Adrenal gland (tissue), 9 donors: ENCODE measurements at regions not wholly inside any gene's neighbourhood (a gene's known extent, or its start where the extent isn't known, plus 50 kb on each side); places are given as distances from the start of the nearest gene placed in this dataset.
"Not testable (repeated sequence)": the region's sequence is repeated elsewhere in the genome, so short reads cannot be mapped to it uniquely, and the experiment has no call there.

Source experiments
- DNase-seq, 7 donors: peaks; one replicate each; pipeline ENCODE4 v3.0.0-alpha.2; 2019 to 2020
- H3K27ac ChIP-seq, 5 donors: fragments of 200-600 bp; sonication (generic) in 4 of 5; 1 replicate in 3 of 5; 2 replicates in 2 of 5; pipeline versions ENCODE4 v1.5.1 to v1.8.0; 2016 to 2020; ENCODE audit warnings: mild to moderate bottlenecking in 1 of 5
- H3K27me3 ChIP-seq: fragments of 200-600 bp; 2 replicates; pipeline ENCODE4 v1.8.0; 2021
- H3K36me3 ChIP-seq, 2 donors: fragments of 200-600 bp; replicated peaks in 1 of 2; 1 replicate in 1 of 2; 2 replicates in 1 of 2; pipeline versions ENCODE4 v1.5.1 to v1.8.0; 2018 to 2022
- H3K4me1 ChIP-seq, 2 donors: fragments of 200-600 bp; replicated peaks in 1 of 2; 1 replicate in 1 of 2; 2 replicates in 1 of 2; pipeline versions ENCODE4 v1.5.1 to v1.8.0; 2018 to 2021
- H3K4me3 ChIP-seq, 4 donors: fragments of 200-600 bp; sonication (generic) in 3 of 4; one replicate each; pipeline ENCODE4 v1.5.1; 2016 to 2018
- H3K9me3 ChIP-seq, 3 donors: fragments of 200-600 bp; sonication (generic) in 1 of 3; replicated peaks in 1 of 3; 1 replicate in 2 of 3; 2 replicates in 1 of 3; pipeline versions ENCODE4 v1.5.1 to v1.8.0; 2016 to 2021
- CTCF ChIP-seq, 6 experiments: fragments of 450-650 bp in 4 of 6; fragments of 200-600 bp in 2 of 6; sonication (generic) in 1 of 6; IDR thresholded peaks; 1 replicate in 5 of 6; 2 replicates in 1 of 6; pipeline versions ENCODE4 v1.5.1 to v1.8.0; 2016 to 2021; ENCODE audit warnings: antibody characterized with exemption in 6 of 6, mild to moderate bottlenecking in 2 of 6, moderate library complexity in 1 of 6
- POLR2A ChIP-seq, 2 donors: fragments of 450-650 bp; IDR thresholded peaks; one replicate each; pipeline ENCODE4 v1.6.1; 2017; ENCODE audit warnings: antibody characterized with exemption in 2 of 2, mild to moderate bottlenecking in 2 of 2, moderate library complexity in 1 of 2
- WGBS, 4 donors: extraction: QIAGEN DNeasy Blood & Tissue Kit in 2 of 4; methylation state at CpG; one replicate each; pipeline versions ENCODE4 v1.1.5 to v1.1.7; 2013 to 2017; 5-methylcytosine and 5-hydroxymethylcytosine counted together
- intact Hi-C, 2 donors: fragments of 100-400 bp; cut with DNase I; formaldehyde crosslinking; loops; one replicate each; pipeline versions ENCODE4 v1.14.1 to v1.15.0; 2022 to 2023
- donor health status: healthy with polysubstance abuse.
- donor health status: Bipolar disorder and iron deficiency.
- donor health status: DM: yes; HTN: yes; CAD: no.
- donor health status: DM: no; HTN: no; CAD: no.
- donor health status: DM: no; HTN: no; CAD: no.

GRCh38 chr10:44114441-44114840 lies 270.5 kb downstream of the CXCL12 start:
- TF ChIP-seq CTCF (IDR thresholded peaks at IDR 0.05) (no peak), POLR2A (IDR thresholded peaks at IDR 0.05) (no peak)
- intact Hi-C loops, result no loop called here
- Histone ChIP-seq H3K4me3 (no peak overlapping the region), H3K27me3 (no peaks in the 10 kb centered on the region), H3K9me3 (no peaks in the 10 kb centered on the region), H3K36me3 (no peaks in the 10 kb centered on the region), H3K27ac (no peak overlapping the region), H3K4me1 (no peaks in the 10 kb centered on the region)
- 53 to 75% (median 64%) methylated on average over 1 of the region's 1 CpG for WGBS, 4 donors
- no peak for DNase-seq

DNA sequence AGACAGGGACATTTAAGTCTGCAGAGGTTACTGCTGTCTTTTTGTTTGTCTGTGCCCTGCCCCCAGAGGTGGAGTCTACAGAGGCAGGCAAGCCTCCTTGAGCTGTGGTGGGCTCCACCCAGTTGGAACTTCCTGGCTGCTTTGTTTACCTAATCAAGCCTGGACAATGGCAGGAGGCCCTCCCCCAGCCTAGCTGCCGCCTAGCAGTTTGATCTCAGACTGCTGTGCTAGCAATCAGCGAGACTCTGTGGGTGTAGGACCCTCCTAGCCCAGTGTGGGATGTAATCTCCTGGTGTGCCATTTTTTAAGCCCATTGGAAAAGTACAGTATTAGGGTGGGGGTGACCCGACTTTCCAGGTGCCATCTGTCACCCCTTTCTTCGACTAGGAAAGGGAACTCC lies 272.6 kb downstream of the CXCL12 start:
- DNase-seq, result peak in 1 of 7 donors; percentile 15
- WGBS, 4 donors, result 50 to 75% (median 56%) methylated on average over 2 to 4 of the region's 4 CpGs
- H3K27me3 ChIP-seq, H3K9me3 ChIP-seq, H3K4me3 ChIP-seq, H3K36me3 ChIP-seq, H3K27ac ChIP-seq, intact Hi-C loops, H3K4me1 ChIP-seq: not testable (repeated sequence)

GRCh38 chr10:44105696-44106095 lies 279.2 kb downstream of the CXCL12 start:
- Histone ChIP-seq H3K36me3 (no peaks in the 10 kb centered on the region), H3K9me3 (no peaks in the 10 kb centered on the region), H3K27ac (no peak overlapping the region), H3K4me1 (no peaks in the 10 kb centered on the region), H3K4me3 (no peak overlapping the region), H3K27me3 (no peaks in the 10 kb centered on the region)
- WGBS, 4 donors, result 43 to 62% (median 57%) methylated on average over 4 of the region's 4 CpGs
- TF ChIP-seq POLR2A (IDR thresholded peaks at IDR 0.05) (no peak), CTCF (IDR thresholded peaks at IDR 0.05) (no peak)
- intact Hi-C loops, result no loop called here
- DNase-seq, result no peak

DNA sequence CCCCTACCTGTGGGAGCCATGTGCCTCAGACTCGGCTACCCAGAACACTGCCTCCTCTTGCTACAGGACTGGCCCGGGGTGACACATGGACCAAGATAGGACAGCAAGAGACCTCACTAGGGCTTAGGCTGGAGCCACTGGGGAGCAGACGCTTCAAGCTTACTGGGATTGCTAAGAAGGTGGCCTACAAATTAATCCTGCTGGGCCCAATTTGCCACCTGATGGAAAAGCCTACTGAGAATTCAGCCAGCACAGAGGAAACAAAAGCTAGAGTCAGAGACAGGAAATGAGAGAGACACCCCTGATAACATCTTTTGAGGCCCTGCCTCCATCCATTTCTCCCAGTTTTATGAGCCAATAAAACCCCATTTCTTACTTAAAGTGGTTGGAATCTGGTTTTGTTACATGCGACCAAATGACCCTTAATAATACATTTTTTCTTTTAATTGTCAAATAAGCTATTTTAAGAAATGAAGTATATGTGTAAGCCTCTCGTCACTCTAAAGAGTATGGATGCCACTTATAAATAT lies 282.1 kb downstream of the CXCL12 start:
- Histone ChIP-seq H3K4me3 (no peak overlapping the region), H3K36me3 (no peaks in the 10 kb centered on the region), H3K4me1 (no peaks in the 10 kb centered on the region), H3K27me3 (no peaks in the 10 kb centered on the region), H3K9me3 (no peaks in the 10 kb centered on the region), H3K27ac (no peak overlapping the region)
- DNase-seq, result no peak
- intact Hi-C loops, result no loop called here
- WGBS, 4 donors, result 75 to 90% (median 81%) methylated on average over 5 of the region's 5 CpGs
- TF ChIP-seq POLR2A (IDR thresholded peaks at IDR 0.05), result no peak
- TF ChIP-seq CTCF (IDR thresholded peaks at IDR 0.05), result no peak

DNA sequence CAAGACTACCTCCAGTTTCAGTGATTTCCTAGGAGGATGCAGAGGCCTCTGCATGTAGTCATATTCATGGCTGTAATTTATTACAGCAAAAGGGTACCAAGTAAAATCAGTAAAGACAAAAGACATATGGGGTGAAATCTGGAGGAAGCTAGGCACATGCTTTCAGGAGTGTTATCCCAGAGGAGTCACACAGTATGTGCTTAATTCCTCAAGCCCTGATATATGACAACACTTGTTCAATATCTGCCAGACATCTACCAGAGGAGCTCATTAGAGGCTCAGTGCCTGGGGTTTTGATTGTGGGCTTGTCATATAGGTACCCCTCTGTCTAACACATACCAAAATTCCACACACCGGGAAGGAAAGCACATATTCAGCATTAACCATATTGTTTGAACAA lies 283.8 kb downstream of the CXCL12 start:
- Histone ChIP-seq H3K4me1 (no peaks in the 10 kb centered on the region), H3K27ac (no peak overlapping the region), H3K4me3 (no peak overlapping the region), H3K36me3 (no peaks in the 10 kb centered on the region), H3K9me3 (no peaks in the 10 kb centered on the region), H3K27me3 (no peaks in the 10 kb centered on the region)
- no peak for DNase-seq
- 46 to 64% (median 56%) methylated on average over 1 of the region's 1 CpG for WGBS, 4 donors
- TF ChIP-seq CTCF (IDR thresholded peaks at IDR 0.05) (no peak), POLR2A (IDR thresholded peaks at IDR 0.05) (no peak)
- intact Hi-C loops, result no loop called here
